HCT116 (cell line): ENCODE measurements at regions not wholly inside any gene's neighbourhood (a gene's known extent, or its start where the extent isn't known, plus 50 kb on each side); places are given as distances from the start of the nearest gene placed in this dataset.

Experiments
- ATAC-seq: fragments of 200-7000 bp; cut with Tn5 transposase; 2 replicates; pipeline ENCODE4 v1.9.1; 2020; ENCODE audit warnings: mild to moderate bottlenecking, moderate library complexity
- BruUV-seq: library from RNA; stranded (reverse); fragments of 400-500 nt; replicated peaks from 2 replicates; lab custom pipeline; 2021; lab: Mats Ljungman, UMichigan
- CTCF ChIA-PET: fragments of 300-600 bp; sonication (Branson Sonifier 250); formaldehyde crosslinking; loops from one replicate; lab custom pipeline; 2021; ENCODE audit warnings: antibody characterized with exemption; lab: Charles Lee
- POLR2A ChIA-PET: fragments of 300-600, 350-600 bp; sonication (Branson Sonifier 250); formaldehyde crosslinking; loops from one replicate; lab custom pipeline; 2021; ENCODE audit warnings: antibody characterized with exemption; lab: Charles Lee
- RAD21 ChIA-PET, 2 experiments: fragments of 300-600 bp; sonication (Branson Sonifier 250); formaldehyde crosslinking; loops; one replicate each; lab custom pipeline; 2023; ENCODE audit warnings: low total read pairs in 2 of 2; ENCODE audit not compliant: uncharacterized antibody in 2 of 2, unreplicated experiment in 2 of 2, low non-redundant PET in 1 of 2; lab: Charles Lee
- DNase-seq: peaks from one replicate; pipeline ENCODE4 v3.0.0-alpha.2; 2010; ENCODE audit warnings: low read depth, low spot score
- H2AFZ ChIP-seq: fragments of 200-600 bp; shearing (Covaris generic), sonication (generic); 2 replicates; pipeline ENCODE4 v1.6.1; 2017; ENCODE audit warnings: low read depth, mixed run types, mixed read lengths, antibody characterized with exemption, low read length; ENCODE audit not compliant: poor library complexity, severe bottlenecking
- H3K27ac ChIP-seq: 2 replicates; pipeline ENCODE4 v1.5.1; 2012; ENCODE audit warnings: low read depth, low read length
- H3K27me3 ChIP-seq: fragments of 200-600 bp; sonication (generic); 2 replicates; pipeline ENCODE4 v1.6.1; 2016; ENCODE audit warnings: mixed run types, low read length, mixed read lengths; ENCODE audit not compliant: insufficient read depth
- H3K36me3 ChIP-seq, 2 experiments: fragments of 200-500 bp in 1 of 2; fragments of 200-600 bp in 1 of 2; sonication (Bioruptor generic) in 1 of 2; sonication (generic) in 1 of 2; 2 replicates each; pipeline versions ENCODE4 v1.5.1 to v1.6.1; 2014 to 2016; ENCODE audit warnings: low read length in 2 of 2, inconsistent platforms in 1 of 2, mixed read lengths in 1 of 2, mixed run types in 1 of 2; ENCODE audit not compliant: insufficient read depth in 2 of 2, control insufficient read depth in 1 of 2
- H3K4me1 ChIP-seq, 2 experiments: fragments of 200-600 bp in 1 of 2; sonication (generic) in 1 of 2; 2 replicates each; pipeline versions ENCODE4 v1.5.1 to v1.6.1; 2012 to 2017; ENCODE audit warnings: low read length in 2 of 2, inconsistent platforms in 1 of 2, mild to moderate bottlenecking in 1 of 2, mixed read lengths in 1 of 2, mixed run types in 1 of 2, moderate library complexity in 1 of 2; ENCODE audit not compliant: insufficient read depth in 2 of 2, control insufficient read depth in 1 of 2
- H3K4me2 ChIP-seq: fragments of 200-600 bp; sonication (generic); 2 replicates; pipeline ENCODE4 v1.6.1; 2017; ENCODE audit warnings: mixed run types, low read length, mixed read lengths
- H3K4me3 ChIP-seq, 2 experiments: fragments of 200-600 bp in 1 of 2; sonication (generic) in 1 of 2; replicated peaks in 1 of 2; 2 replicates each; pipeline ENCODE4 v1.5.1; 2011 to 2016; ENCODE audit warnings: low read length in 2 of 2, control low read depth in 1 of 2, low read depth in 1 of 2, mild to moderate bottlenecking in 1 of 2, mixed read lengths in 1 of 2, mixed run types in 1 of 2
- H3K79me2 ChIP-seq: fragments of 200-600 bp; sonication (generic); 2 replicates; pipeline ENCODE4 v1.6.1; 2017; ENCODE audit warnings: mild to moderate bottlenecking, mixed run types, low read length, moderate library complexity, mixed read lengths; ENCODE audit not compliant: insufficient read depth
- H3K9ac ChIP-seq: fragments of 200-600 bp; sonication (generic); 2 replicates; pipeline ENCODE4 v1.6.1; 2016; ENCODE audit warnings: low read length, mixed read lengths
- H3K9me2 ChIP-seq: fragments of 200-600 bp; sonication (generic), shearing (Covaris generic); 2 replicates; pipeline ENCODE4 v1.6.1; 2017; ENCODE audit warnings: mixed run types, mild to moderate bottlenecking, moderate library complexity; ENCODE audit not compliant: insufficient read depth
- H3K9me3 ChIP-seq, 2 experiments: fragments of 200-500 bp in 1 of 2; fragments of 200-600 bp in 1 of 2; sonication (Bioruptor generic) in 1 of 2; sonication (generic) in 1 of 2; 2 replicates each; pipeline ENCODE4 v1.6.1; 2014 to 2017; ENCODE audit warnings: low read length in 2 of 2, mixed read lengths in 2 of 2, inconsistent platforms in 1 of 2, low read depth in 1 of 2, mild to moderate bottlenecking in 1 of 2, mixed run types in 1 of 2, moderate library complexity in 1 of 2; ENCODE audit not compliant: control insufficient read depth in 1 of 2, insufficient read depth in 1 of 2
- H4K20me1 ChIP-seq: fragments of 200-600 bp; sonication (generic), shearing (Covaris generic); 2 replicates; pipeline ENCODE4 v1.6.1; 2017; ENCODE audit warnings: mixed run types, mild to moderate bottlenecking, moderate library complexity; ENCODE audit not compliant: insufficient read depth
- ATF3 ChIP-seq: IDR thresholded peaks from 2 replicates; pipeline ENCODE4 v1.6.1; 2012
- CBX3 ChIP-seq: IDR thresholded peaks from 2 replicates; pipeline ENCODE4 v1.6.1; 2012; ENCODE audit warnings: low read depth
- CEBPB ChIP-seq: IDR thresholded peaks from 2 replicates; pipeline ENCODE4 v1.6.1; 2012; ENCODE audit warnings: low read depth
- EGR1 ChIP-seq: IDR thresholded peaks from 2 replicates; pipeline ENCODE4 v1.6.1; 2012; ENCODE audit warnings: low read depth
- ELF1 ChIP-seq: IDR thresholded peaks from 2 replicates; pipeline ENCODE4 v1.6.1; 2012; ENCODE audit warnings: low read depth, borderline replicate concordance
- EZH2 ChIP-seq: fragments of 200-600 bp; sonication (generic); IDR thresholded peaks from 2 replicates; pipeline ENCODE4 v1.6.1; 2017; ENCODE audit warnings: antibody characterized with exemption, mixed run types
- EZH2phosphoT487 ChIP-seq: fragments of 200-600 bp; IDR thresholded peaks from 2 replicates; pipeline ENCODE4 v1.6.1; 2018; ENCODE audit warnings: antibody characterized with exemption, borderline replicate concordance
- FOSL1 ChIP-seq: IDR thresholded peaks from 2 replicates; pipeline ENCODE4 v1.6.1; 2012; ENCODE audit warnings: low read depth
- POLR2AphosphoS5 ChIP-seq: IDR thresholded peaks from 2 replicates; pipeline ENCODE4 v1.6.1; 2011; ENCODE audit warnings: mild to moderate bottlenecking, low read depth, low read length, moderate library complexity
- RAD21 ChIP-seq: IDR thresholded peaks from 2 replicates; pipeline ENCODE4 v1.6.1; 2012; ENCODE audit warnings: low read depth, mild to moderate bottlenecking
- REST ChIP-seq: IDR thresholded peaks from 2 replicates; pipeline ENCODE4 v1.6.1; 2012; ENCODE audit warnings: low read depth
- SIN3A ChIP-seq: IDR thresholded peaks from 2 replicates; pipeline ENCODE4 v1.6.1; 2012; ENCODE audit warnings: low read depth
- SP1 ChIP-seq: IDR thresholded peaks from 2 replicates; pipeline ENCODE4 v1.6.1; 2012; ENCODE audit warnings: low read depth
- YY1 ChIP-seq: IDR thresholded peaks from 2 replicates; pipeline ENCODE4 v1.6.1; 2011; ENCODE audit warnings: low read length, low read depth, moderate library complexity, mild to moderate bottlenecking; ENCODE audit not compliant: insufficient replicate concordance; ENCODE audit errors: extremely low read depth
- ZBTB33 ChIP-seq: IDR thresholded peaks from 2 replicates; pipeline ENCODE4 v1.6.1; 2011; ENCODE audit warnings: mild to moderate bottlenecking, low read length, moderate library complexity; ENCODE audit not compliant: insufficient replicate concordance; ENCODE audit errors: extremely low read depth
- ZFX ChIP-seq: fragments of 450-650 bp; IDR thresholded peaks from 2 replicates; pipeline ENCODE4 v1.6.1; 2017
- intact Hi-C: fragments of 100-400 bp; cut with micrococcal nuclease; formaldehyde crosslinking; loops from 2 replicates; pipeline ENCODE4 v1.10.0; 2022

GRCh38 chr20:39462416-39462945 is 500.3 kb downstream of the DHX35 start:
- ATAC-seq = no peak
- no peak for TF ChIP-seq EGR1
- no peak for TF ChIP-seq EZH2phosphoT487
- no peak for TF ChIP-seq YY1
- TF ChIP-seq, all 23 proteins: peak for 0
- Histone ChIP-seq H3K27me3 (no peaks in the 10 kb centered on the region), H3K4me2 (no peak overlapping the region), H3K9ac (no peak overlapping the region), H3K4me1 (no peaks in the 10 kb centered on the region), H4K20me1 (no peaks in the 10 kb centered on the region), H3K27ac (no peak overlapping the region), H3K79me2 (no peaks in the 10 kb centered on the region), H2AFZ (no peak overlapping the region), H3K4me3 (no peak overlapping the region), H3K36me3 (no peaks in the 10 kb centered on the region), H3K9me2 (no peaks in the 10 kb centered on the region), H3K9me3 (no peaks in the 10 kb centered on the region)
- no TSS peak for BruUV-seq
- RAD21 ChIA-PET = no interaction called here
- intact Hi-C loops = no loop called here
- no peak for DNase-seq
- CTCF ChIA-PET = no interaction called here
- POLR2A ChIA-PET = no interaction called here

GRCh38 chr20:39458452-39458851 is 496.3 kb downstream of the DHX35 start:
- no peaks in the 10 kb centered on the region for H3K9me2 ChIP-seq
- intact Hi-C loops = no loop called here
- H3K36me3 ChIP-seq = no peaks in the 10 kb centered on the region
- H3K27me3 ChIP-seq = no peaks in the 10 kb centered on the region
- no peaks in the 10 kb centered on the region for H3K4me1 ChIP-seq
- ATAC-seq = no peak
- H3K4me2 ChIP-seq = no peak overlapping the region
- no peaks in the 10 kb centered on the region for H3K9me3 ChIP-seq
- H2AFZ ChIP-seq = no peak overlapping the region
- no peak overlapping the region for H3K4me3 ChIP-seq
- RAD21 ChIA-PET = no interaction called here
- no peak overlapping the region for H3K9ac ChIP-seq
- CTCF ChIA-PET = no interaction called here
- POLR2A ChIA-PET = no interaction called here
- H4K20me1 ChIP-seq = no peaks in the 10 kb centered on the region
- BruUV-seq = no TSS peak
- no peak overlapping the region for H3K27ac ChIP-seq
- DNase-seq = no peak
- H3K79me2 ChIP-seq = no peaks in the 10 kb centered on the region
- TF ChIP-seq FOSL1 (no peak), POLR2AphosphoS5 (no peak), CBX3 (no peak), SP1 (no peak), REST (no peak), RAD21 (no peak), ELF1 (no peak), SIN3A (no peak), YY1 (no peak), CEBPB (no peak), ZFX (no peak), EZH2 (no peak), ATF3 (no peak), ZBTB33 (no peak)
